SIG-M5 treated with dmso at 0.1 percent for 504 hours (cell line): ENCODE measurements at regions not wholly inside any gene's neighbourhood (a gene's known extent, or its start where the extent isn't known, plus 50 kb on each side); places are given as distances from the start of the nearest gene placed in this dataset.
"Not testable (repeated sequence)": the region's sequence is repeated elsewhere in the genome, so short reads cannot be mapped to it uniquely, and the experiment has no call there.

Source experiments
- DNase-seq: peaks from one replicate; lab custom pipeline; 2025; ENCODE audit not compliant: unreplicated experiment; lab: John Stamatoyannopoulos, UW

- no peak for DNase-seq
These were observed 438.8 kb downstream of the CHL1 start for GRCh38 chr3:635393-635792.

- no peak for DNase-seq
These were observed 446.8 kb downstream of the CHL1 start for GRCh38 chr3:643376-643775.

DNA sequence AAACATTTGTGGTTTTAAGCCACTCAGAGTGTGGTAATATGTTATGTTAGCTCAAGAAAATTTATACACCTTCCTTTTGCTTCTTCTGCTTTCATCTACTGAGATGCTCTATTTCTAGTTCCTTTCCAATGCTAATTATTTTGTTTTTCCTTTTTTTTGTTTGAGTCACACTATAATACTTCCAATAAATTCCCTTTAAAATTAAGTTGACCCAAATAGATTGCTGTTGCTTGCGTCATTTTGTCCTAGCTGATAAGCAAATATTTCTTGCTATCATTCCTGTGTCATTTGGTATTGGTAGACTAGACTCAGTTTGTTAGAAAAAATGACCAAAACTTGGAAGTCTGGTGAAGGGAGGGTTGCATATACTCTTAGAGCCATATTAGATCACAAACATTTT is 437.0 kb upstream of the CNTN6 start:
- DNase-seq: no peak

- DNase-seq: no peak
These were observed 431.5 kb upstream of the CNTN6 start for GRCh38 chr3:661356-661755.

DNA sequence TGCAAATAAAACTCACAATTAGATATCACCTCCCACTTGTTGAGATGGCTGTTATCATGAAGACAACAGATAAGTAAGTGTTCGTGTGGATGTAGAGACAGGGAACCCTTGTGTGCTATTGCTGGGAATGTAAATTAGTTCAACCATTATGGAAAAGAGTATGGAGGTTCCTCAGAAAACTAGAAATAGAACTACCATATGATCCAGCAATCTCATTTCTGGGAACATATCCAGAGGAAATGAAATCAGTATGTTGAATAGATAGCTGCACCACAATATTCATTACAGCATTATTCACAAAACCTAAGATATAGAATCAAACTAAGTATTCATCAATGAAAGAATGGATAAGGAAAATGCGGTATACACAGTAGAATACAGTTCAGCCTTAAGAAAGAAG is 418.7 kb upstream of the CNTN6 start:
- DNase-seq: no peak

- DNase-seq: no peak
These were observed 417.0 kb upstream of the CNTN6 start for GRCh38 chr3:675846-676245.

GRCh38 chr3:683770-684169 is 409.1 kb upstream of the CNTN6 start:
- DNase-seq: no peak

GRCh38 chr3:690770-691169 is 402.1 kb upstream of the CNTN6 start:
- DNase-seq: no peak

DNA sequence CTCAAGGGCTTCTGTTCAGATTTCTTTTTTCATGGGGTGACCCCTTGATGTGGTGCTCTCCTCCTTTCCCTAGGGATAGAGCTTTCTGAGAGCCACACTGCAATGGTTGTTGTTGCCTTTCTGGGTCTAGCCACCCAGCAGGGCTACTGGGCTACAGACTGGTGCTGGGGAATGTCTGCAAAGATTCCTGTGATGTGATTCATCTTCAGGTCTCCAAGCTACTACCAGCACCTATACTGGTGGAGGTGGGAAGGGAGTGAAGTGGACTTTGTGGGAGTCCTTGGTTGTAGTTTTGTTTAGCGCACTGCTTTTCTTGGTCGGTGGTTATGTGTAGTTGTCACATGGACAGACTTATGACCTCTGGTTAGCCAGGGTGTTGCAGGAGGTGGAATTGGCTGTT is 392.3 kb upstream of the CNTN6 start:
- DNase-seq: no peak

GRCh38 chr3:707041-707440 is 385.8 kb upstream of the CNTN6 start:
- DNase-seq: no peak

DNA sequence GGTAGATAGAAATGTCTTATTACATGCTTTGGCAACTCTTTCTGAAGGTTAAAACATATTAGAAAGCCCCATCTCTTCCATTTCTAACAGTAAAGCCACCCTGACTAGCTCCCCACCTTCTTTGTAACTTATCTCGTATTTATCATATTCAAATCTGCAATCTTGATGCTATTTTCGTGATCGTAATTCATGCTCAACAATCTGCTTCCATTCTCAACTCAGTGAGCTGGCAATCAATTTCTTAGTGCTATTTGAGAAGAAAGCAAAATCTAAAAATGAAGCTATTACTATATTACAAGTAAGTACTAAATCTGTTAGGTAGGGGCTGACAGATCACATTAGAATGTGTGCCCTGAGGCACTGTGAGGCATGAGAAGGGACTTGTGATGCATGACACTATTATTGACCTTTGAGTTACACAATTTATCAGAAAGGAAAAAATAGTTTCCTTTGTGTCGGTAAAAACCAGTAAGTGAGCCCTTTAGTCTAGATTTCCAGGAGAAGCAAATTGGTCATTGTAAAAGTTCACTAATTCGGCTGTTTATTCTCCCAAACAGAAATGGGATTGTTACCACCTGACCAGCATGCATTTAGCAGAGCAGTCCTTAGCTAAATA is 379.7 kb upstream of the CNTN6 start:
- no peak for DNase-seq

- DNase-seq: no peak
These were observed 378.7 kb upstream of the CNTN6 start for GRCh38 chr3:713947-714620.

- DNase-seq: no peak
These were observed 371.7 kb upstream of the CNTN6 start for GRCh38 chr3:721086-721485.

DNA sequence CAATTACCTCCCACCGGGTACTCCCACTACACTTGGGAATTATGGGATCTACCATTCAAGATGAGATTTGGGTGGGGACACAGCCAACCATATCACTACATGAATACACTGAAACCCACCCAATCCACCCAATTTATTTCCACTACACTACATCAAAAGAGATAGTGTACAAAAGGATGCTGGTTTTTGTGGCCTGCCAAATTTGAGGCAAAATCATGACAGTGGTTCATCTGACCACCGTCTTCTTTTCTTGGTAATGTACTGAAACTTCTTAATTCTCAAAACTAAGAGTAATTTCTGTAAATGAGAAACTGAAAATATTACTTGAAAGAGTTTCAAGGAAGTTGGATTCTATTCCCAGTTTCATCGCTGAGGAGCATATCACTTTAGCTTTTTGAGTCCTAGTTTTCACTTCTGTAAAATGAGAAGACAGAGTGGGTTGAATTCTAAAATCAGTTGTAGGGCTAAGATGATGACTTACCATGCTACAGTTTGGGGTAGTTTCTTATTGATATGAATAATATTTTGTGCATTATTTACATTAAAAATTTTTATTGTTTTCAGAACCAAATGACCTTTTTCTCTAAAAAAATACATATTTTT is 360.4 kb upstream of the CNTN6 start:
- no peak for DNase-seq

DNA sequence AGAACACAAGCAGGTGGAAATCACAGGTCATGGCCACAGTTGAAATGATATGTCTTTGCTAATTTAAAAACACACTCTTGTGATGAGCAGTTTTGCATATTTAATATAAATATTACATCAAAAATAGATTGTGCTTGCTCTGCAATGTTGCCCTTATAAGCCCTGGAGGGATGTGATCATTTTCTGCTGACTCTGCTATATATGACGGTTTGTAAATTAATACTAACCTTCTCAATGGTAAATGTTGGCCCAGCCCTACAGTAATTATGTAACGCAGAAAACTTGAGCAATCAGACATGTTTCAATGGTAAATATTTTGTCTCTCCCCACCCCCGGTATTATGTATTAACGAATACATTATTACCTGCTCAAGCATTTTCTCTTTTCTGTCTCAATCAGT is 359.5 kb upstream of the CNTN6 start:
- DNase-seq: no peak

DNA sequence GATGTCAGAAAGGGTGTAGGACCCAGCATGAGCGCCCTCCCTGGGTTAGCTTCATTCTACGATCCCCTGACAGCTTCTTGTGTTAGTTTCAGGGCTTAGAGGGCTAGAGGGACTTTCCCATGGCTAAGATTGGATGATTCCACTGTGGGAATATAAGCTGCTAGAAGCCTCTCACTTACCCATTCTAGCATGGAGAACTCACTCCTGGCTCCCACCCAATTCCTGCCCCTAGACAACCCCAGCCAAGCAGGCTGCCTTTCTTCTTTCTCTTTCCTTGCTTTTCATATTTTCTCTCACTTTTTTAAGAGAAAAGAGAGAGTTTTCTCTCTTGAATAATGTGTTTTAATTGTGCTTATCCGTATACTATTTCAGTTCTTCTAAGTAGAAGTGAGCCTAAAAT is 335.1 kb upstream of the CNTN6 start:
- DNase-seq: no peak

- DNase-seq: no peak
These were observed 333.7 kb upstream of the CNTN6 start for GRCh38 chr3:759106-759505.

DNA sequence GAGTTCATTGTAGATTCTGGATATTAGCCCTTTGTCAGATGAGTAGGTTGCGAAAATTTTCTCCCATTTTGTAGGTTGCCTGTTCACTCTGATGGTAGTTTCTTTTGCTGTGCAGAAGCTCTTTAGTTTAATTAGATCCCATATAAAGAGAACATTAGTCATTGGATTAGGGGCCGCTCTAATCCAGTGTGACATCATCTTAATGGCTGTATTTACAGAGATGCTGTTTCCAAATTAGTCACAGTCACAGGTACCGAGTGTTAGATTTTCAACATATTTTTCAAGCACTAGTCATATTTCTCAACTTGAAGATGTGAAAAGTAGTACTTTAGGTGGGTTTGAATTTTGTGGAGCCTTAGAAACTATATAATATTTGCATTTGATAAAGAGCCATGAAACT is 319.4 kb upstream of the CNTN6 start:
- DNase-seq: not testable (repeated sequence)

DNA sequence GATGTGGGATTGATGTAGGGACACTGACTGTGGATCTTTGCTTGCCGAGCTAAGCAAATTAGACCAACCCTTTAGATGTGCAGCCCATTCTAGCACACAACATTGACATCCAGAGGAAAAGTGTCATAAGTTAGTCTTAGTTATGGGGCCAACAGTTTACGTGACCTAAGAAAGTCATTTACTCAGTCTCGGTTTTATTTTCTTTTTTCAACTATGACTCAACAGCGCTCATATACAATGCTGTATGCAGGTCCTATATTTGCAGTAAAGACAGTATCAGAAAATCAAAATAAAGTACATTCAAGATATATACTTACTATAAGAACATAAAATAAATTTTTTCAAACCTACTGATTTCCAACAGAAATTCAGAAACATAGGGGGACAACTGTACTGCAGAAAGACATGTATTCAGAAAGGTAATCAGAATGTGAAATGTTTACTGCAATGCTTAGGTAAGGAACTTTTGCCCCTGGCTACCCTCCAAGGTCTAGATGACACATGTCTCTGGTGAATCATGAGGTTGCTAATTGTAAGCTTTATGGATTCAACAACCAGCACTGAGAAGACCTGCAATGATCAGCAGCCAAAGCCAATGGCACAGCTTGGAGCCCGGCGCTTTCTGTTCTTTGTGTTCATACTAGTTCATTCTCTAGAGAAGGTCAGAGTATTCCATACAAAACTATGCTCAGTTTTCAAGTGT is 317.5 kb upstream of the CNTN6 start:
- DNase-seq: no peak

DNA sequence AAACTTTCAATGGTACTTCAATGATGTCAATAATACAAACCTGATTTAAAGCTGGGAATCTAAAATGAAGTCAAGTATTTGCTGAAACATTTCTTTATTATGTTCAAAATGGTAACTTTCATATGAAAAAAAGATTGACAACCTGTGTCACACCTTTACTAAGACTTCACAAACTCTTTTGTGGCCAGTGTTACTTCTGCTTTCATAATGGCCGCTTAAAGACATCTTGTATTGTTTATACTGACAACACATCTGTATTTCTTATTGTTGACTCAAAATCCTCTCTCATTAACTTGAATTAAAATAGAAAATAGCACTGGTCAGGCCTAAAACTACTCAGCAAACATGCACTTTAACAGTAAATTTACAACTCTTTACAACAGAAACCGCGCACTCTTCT is 312.3 kb upstream of the CNTN6 start:
- no peak for DNase-seq

DNA sequence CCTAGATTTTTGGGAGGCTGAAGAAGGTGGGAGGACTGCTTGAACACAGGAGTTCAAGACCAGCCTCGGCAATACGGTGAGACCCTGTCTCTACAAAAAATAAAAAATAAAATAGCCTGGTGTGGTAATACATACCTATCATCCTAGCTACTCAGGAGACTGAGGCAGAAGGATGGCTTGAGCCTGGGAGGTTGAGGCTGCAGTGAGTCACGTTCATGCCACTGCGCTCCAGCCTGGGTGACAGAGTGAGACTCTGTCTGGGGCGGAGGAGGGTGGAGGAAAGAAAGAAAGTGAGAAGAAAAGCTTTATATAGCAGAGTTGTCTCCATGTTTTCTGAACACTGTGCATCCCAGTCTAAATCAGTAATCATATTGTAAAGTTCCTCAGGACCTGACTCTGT is 301.4 kb upstream of the CNTN6 start:
- DNase-seq: no peak

DNA sequence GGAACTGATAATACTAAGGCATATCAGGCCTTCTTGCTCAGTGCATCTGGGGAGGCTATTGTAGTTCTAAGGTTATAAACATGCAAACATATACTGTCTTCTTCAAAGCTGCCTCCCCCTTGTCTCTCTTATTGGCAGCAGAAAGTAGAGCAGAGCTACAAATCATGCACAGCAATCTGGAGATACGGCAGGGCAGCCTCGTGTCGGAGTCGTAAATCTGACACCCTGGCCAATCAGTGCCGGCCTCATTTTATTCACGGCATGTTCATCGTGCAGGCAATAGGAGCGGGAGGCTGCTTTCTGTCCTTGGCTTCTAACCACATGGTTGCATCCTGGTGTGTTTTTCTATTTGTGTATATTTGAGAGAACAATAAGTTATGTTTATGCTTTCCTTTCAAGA is 300.2 kb upstream of the CNTN6 start:
- no peak for DNase-seq
